ENCODE measurements at regions not wholly inside any gene's neighbourhood (a gene's known extent, or its start where the extent isn't known, plus 50 kb on each side); places are given as distances from the start of the nearest gene placed in this dataset.

GRCh38 chr3:106740116-106740515 is 637.1 kb upstream of the CCDC54 start:
- no peaks in the 10 kb centered on the region for H3K36me3 ChIP-seq
- H3K27me3 ChIP-seq, result no peaks in the 10 kb centered on the region
- no peaks in the 10 kb centered on the region for H3K4me1 ChIP-seq
- intact Hi-C loops (cut with DNase I; ENCODE audit: low total_unique reads), result no loop called here
- DNase-seq, result no peak
- H3K9me3 ChIP-seq, result no peaks in the 10 kb centered on the region
- no peak overlapping the region for H3K4me3 ChIP-seq
- TF ChIP-seq, protein P1, sequence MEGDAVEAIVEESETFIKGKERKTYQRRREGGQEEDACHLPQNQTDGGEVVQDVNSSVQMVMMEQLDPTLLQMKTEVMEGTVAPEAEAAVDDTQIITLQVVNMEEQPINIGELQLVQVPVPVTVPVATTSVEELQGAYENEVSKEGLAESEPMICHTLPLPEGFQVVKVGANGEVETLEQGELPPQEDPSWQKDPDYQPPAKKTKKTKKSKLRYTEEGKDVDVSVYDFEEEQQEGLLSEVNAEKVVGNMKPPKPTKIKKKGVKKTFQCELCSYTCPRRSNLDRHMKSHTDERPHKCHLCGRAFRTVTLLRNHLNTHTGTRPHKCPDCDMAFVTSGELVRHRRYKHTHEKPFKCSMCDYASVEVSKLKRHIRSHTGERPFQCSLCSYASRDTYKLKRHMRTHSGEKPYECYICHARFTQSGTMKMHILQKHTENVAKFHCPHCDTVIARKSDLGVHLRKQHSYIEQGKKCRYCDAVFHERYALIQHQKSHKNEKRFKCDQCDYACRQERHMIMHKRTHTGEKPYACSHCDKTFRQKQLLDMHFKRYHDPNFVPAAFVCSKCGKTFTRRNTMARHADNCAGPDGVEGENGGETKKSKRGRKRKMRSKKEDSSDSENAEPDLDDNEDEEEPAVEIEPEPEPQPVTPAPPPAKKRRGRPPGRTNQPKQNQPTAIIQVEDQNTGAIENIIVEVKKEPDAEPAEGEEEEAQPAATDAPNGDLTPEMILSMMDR (IDR thresholded peaks at IDR 0.05), result no peak
- H3K27ac ChIP-seq, result no peak overlapping the region

- Histone ChIP-seq H3K36me3 (no peaks in the 10 kb centered on the region), H3K4me3 (no peak overlapping the region), H3K9me3 (no peaks in the 10 kb centered on the region), H3K4me1 (no peaks in the 10 kb centered on the region), H3K27me3 (no peaks in the 10 kb centered on the region), H3K27ac (no peak overlapping the region)
- DNase-seq, result no peak
- intact Hi-C loops (cut with DNase I; ENCODE audit: low total_unique reads), result loop anchor here (2.0 kb wide), 1 partner anchor 61 kb away; no protein-coding TSS in a partner anchor
- TF ChIP-seq, protein P1 (IDR thresholded peaks at IDR 0.05), result no peak
Measured at GRCh38 chr3:106745344-106746168, 631.7 kb upstream of the CCDC54 start.

- H3K27me3 ChIP-seq, result no peaks in the 10 kb centered on the region
- H3K9me3 ChIP-seq, result no peaks in the 10 kb centered on the region
- H3K36me3 ChIP-seq, result no peaks in the 10 kb centered on the region
- TF ChIP-seq, protein P1 (IDR thresholded peaks at IDR 0.05), result no peak
- DNase-seq, result no peak
- intact Hi-C loops (cut with DNase I; ENCODE audit: low total_unique reads), result loop anchor here (2.0 kb wide), 1 partner anchor 61 kb away; no protein-coding TSS in a partner anchor
- no peak overlapping the region for H3K27ac ChIP-seq
- no peak overlapping the region for H3K4me3 ChIP-seq
- no peaks in the 10 kb centered on the region for H3K4me1 ChIP-seq
Measured at GRCh38 chr3:106746286-106746685, 631.0 kb upstream of the CCDC54 start.

GRCh38 chr3:106748472-106749262 is 628.6 kb upstream of the CCDC54 start:
- no peaks in the 10 kb centered on the region for H3K4me1 ChIP-seq
- no peak overlapping the region for H3K27ac ChIP-seq

GRCh38 chr3:106750092-106750491 is 627.1 kb upstream of the CCDC54 start:
- intact Hi-C loops (cut with DNase I; ENCODE audit: low total_unique reads), result no loop called here
- no peak overlapping the region for H3K4me3 ChIP-seq
- no peaks in the 10 kb centered on the region for H3K36me3 ChIP-seq
- no peak for DNase-seq
- H3K9me3 ChIP-seq, result peaks cover 0 to 5% (median 0%) of the 10 kb centered on the region in 3 donors
- no peaks in the 10 kb centered on the region for H3K4me1 ChIP-seq
- TF ChIP-seq, protein P1 (IDR thresholded peaks at IDR 0.05), result no peak
- H3K27me3 ChIP-seq, result no peaks in the 10 kb centered on the region
- H3K27ac ChIP-seq, result no peak overlapping the region

More at GRCh38 chr3:106748472-106749262, 628.6 kb upstream of the CCDC54 start:
- Histone ChIP-seq H3K9me3 (no peaks in the 10 kb centered on the region), H3K36me3 (no peaks in the 10 kb centered on the region), H3K27me3 (no peaks in the 10 kb centered on the region), H3K4me3 (no peak overlapping the region)
- DNase-seq, result no peak
- intact Hi-C loops (cut with DNase I; ENCODE audit: low total_unique reads), result no loop called here
- TF ChIP-seq, protein P1 (IDR thresholded peaks at IDR 0.05), result no peak

Measured in tibial artery (tissue), 4 donors.